GM21576 (cell line): ENCODE measurements at regions not wholly inside any gene's neighbourhood (a gene's known extent, or its start where the extent isn't known, plus 50 kb on each side); places are given as distances from the start of the nearest gene placed in this dataset.
A peak's percentile ranks its signal among the peaks of the same experiment; 100 is the strongest.
"Not testable (repeated sequence)": the region's sequence is repeated elsewhere in the genome, so short reads cannot be mapped to it uniquely, and the experiment has no call there.

Experiments used
- ATAC-seq: cut with Tn5 transposase; IDR thresholded peaks from one replicate; pipeline ENCODE4 v1.9.1; 2021; ENCODE audit warnings: mild to moderate bottlenecking, moderate library complexity; ENCODE audit not compliant: unreplicated experiment

- no peak for ATAC-seq
Measured at GRCh38 chr2:215667585-215668377, 231.9 kb upstream of the FN1 start.

GRCh38 chr2:215664847-215665525 is 229.1 kb upstream of the FN1 start:
- ATAC-seq = peak; percentile 88

GRCh38 chr2:215662715-215663114 is 226.8 kb upstream of the FN1 start:
- no peak for ATAC-seq

GRCh38 chr2:215660687-215661086 is 224.8 kb upstream of the FN1 start:
- ATAC-seq = no peak

GRCh38 chr2:215659650-215660049 is 223.8 kb upstream of the FN1 start:
- ATAC-seq = no peak

GRCh38 chr2:215658635-215659305 is 222.9 kb upstream of the FN1 start:
- no peak for ATAC-seq

- ATAC-seq = no peak
Measured at GRCh38 chr2:215657844-215658243, 222.0 kb upstream of the FN1 start.

GRCh38 chr2:215654148-215654819 is 218.4 kb upstream of the FN1 start:
- no peak for ATAC-seq

GRCh38 chr2:215653344-215654030 is 217.6 kb upstream of the FN1 start:
- no peak for ATAC-seq

GRCh38 chr2:215652388-215652787 is 216.5 kb upstream of the FN1 start:
- ATAC-seq = no peak

- ATAC-seq = no peak
Measured at GRCh38 chr2:215651412-215651811, 215.5 kb upstream of the FN1 start.

- ATAC-seq = no peak
Measured at GRCh38 chr2:215644233-215644897, 208.5 kb upstream of the FN1 start.

GRCh38 chr2:215638687-215639086 is 202.8 kb upstream of the FN1 start:
- no peak for ATAC-seq

GRCh38 chr2:215637651-215638050 is 201.8 kb upstream of the FN1 start:
- no peak for ATAC-seq

GRCh38 chr2:215636816-215637215 is 200.9 kb upstream of the FN1 start:
- no peak for ATAC-seq

- ATAC-seq = no peak
Measured at GRCh38 chr2:215635788-215636139, 199.9 kb upstream of the FN1 start.

GRCh38 chr2:215635071-215635787 is 199.4 kb upstream of the FN1 start:
- no peak for ATAC-seq

GRCh38 chr2:215633360-215633759 is 197.5 kb upstream of the FN1 start:
- ATAC-seq = no peak

GRCh38 chr2:215631696-215632095 is 195.8 kb upstream of the FN1 start:
- no peak for ATAC-seq

GRCh38 chr2:215630796-215631195 is 194.9 kb upstream of the FN1 start:
- ATAC-seq = not testable (repeated sequence)
